PFSK-1 (cell line): ENCODE measurements at regions not wholly inside any gene's neighbourhood (a gene's known extent, or its start where the extent isn't known, plus 50 kb on each side); places are given as distances from the start of the nearest gene placed in this dataset.

ENCODE experiments used
- POLR2AphosphoS5 ChIP-seq: IDR thresholded peaks from 2 replicates; pipeline ENCODE4 v1.6.1; 2012; ENCODE audit warnings: low read depth, mild to moderate bottlenecking, control low read depth, low read length, moderate library complexity
- TAF1 ChIP-seq: IDR thresholded peaks from 2 replicates; pipeline ENCODE4 v1.6.1; 2012; ENCODE audit warnings: low read length, control low read depth, borderline replicate concordance; ENCODE audit not compliant: insufficient read depth
- TF ChIP-seq, protein P1 (sequence below), 2 experiments: IDR thresholded peaks; 2 replicates each; pipeline versions ENCODE4 v1.6.1 to v1.8.0; 2011 to 2012; ENCODE audit warnings: low read depth in 2 of 2, low read length in 2 of 2, control low read depth in 1 of 2, inconsistent platforms in 1 of 2, mild to moderate bottlenecking in 1 of 2, moderate library complexity in 1 of 2; ENCODE audit not compliant: insufficient read depth in 1 of 2

- TF ChIP-seq, protein P1, sequence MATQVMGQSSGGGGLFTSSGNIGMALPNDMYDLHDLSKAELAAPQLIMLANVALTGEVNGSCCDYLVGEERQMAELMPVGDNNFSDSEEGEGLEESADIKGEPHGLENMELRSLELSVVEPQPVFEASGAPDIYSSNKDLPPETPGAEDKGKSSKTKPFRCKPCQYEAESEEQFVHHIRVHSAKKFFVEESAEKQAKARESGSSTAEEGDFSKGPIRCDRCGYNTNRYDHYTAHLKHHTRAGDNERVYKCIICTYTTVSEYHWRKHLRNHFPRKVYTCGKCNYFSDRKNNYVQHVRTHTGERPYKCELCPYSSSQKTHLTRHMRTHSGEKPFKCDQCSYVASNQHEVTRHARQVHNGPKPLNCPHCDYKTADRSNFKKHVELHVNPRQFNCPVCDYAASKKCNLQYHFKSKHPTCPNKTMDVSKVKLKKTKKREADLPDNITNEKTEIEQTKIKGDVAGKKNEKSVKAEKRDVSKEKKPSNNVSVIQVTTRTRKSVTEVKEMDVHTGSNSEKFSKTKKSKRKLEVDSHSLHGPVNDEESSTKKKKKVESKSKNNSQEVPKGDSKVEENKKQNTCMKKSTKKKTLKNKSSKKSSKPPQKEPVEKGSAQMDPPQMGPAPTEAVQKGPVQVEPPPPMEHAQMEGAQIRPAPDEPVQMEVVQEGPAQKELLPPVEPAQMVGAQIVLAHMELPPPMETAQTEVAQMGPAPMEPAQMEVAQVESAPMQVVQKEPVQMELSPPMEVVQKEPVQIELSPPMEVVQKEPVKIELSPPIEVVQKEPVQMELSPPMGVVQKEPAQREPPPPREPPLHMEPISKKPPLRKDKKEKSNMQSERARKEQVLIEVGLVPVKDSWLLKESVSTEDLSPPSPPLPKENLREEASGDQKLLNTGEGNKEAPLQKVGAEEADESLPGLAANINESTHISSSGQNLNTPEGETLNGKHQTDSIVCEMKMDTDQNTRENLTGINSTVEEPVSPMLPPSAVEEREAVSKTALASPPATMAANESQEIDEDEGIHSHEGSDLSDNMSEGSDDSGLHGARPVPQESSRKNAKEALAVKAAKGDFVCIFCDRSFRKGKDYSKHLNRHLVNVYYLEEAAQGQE (IDR thresholded peaks at IDR 0.05; ENCODE audit: insufficient read depth in 1 of 2, low read depth in 2 of 2, low read length in 2 of 2), result no peak
- no peak for TF ChIP-seq POLR2AphosphoS5
- TF ChIP-seq TAF1, result no peak
These were observed 83.3 kb upstream of the FAM20C start for GRCh38 chr7:109094-109493.
